Stomach (tissue), 4 donors: ENCODE measurements at regions not wholly inside any gene's neighbourhood (a gene's known extent, or its start where the extent isn't known, plus 50 kb on each side); places are given as distances from the start of the nearest gene placed in this dataset.

Experiments
- CTCF ChIP-seq, 7 experiments: fragments of 450-650 bp in 4 of 7; fragments of 200-600 bp in 3 of 7; sonication (generic) in 3 of 7; IDR thresholded peaks; one replicate each; pipeline ENCODE4 v1.5.1; 2016 to 2019; ENCODE audit warnings: antibody characterized with exemption in 7 of 7, control low read depth in 2 of 7, mild to moderate bottlenecking in 1 of 7
- POLR2A ChIP-seq, 4 donors: fragments of 450-650 bp; IDR thresholded peaks; one replicate each; pipeline ENCODE4 v1.6.1; 2016; ENCODE audit warnings: antibody characterized with exemption in 4 of 4, control low read depth in 2 of 4, mild to moderate bottlenecking in 1 of 4, moderate library complexity in 1 of 4
- POLR2AphosphoS5 ChIP-seq, 3 donors: sonication (generic); formaldehyde crosslinking; IDR thresholded peaks; one replicate each; pipeline ENCODE4 v1.6.1; 2016; ENCODE audit warnings: antibody characterized with exemption in 3 of 3

- no peak for TF ChIP-seq POLR2AphosphoS5 (IDR thresholded peaks at IDR 0.05)
- no peak for TF ChIP-seq POLR2A (IDR thresholded peaks at IDR 0.05)
- TF ChIP-seq CTCF (IDR thresholded peaks at IDR 0.05): no peak
Measured at GRCh38 chr1:79283451-79283850, 276.9 kb upstream of the ADGRL4 start.
